MM.1S (cell line): ENCODE measurements at regions not wholly inside any gene's neighbourhood (a gene's known extent, or its start where the extent isn't known, plus 50 kb on each side); places are given as distances from the start of the nearest gene placed in this dataset.
A peak's percentile ranks its signal among the peaks of the same experiment; 100 is the strongest.

ENCODE experiments used
- DNase-seq: peaks from one replicate; pipeline ENCODE4 v3.0.0-alpha.2; 2015
- H2AFZ ChIP-seq: fragments of 300-600 bp; sonication (generic); 2 replicates; pipeline ENCODE4 v1.6.0; 2016; ENCODE audit warnings: antibody characterized with exemption, low read length
- H3F3A ChIP-seq: fragments of 300-600 bp; sonication (generic); 2 replicates; pipeline ENCODE4 v1.6.1; 2016; ENCODE audit warnings: mild to moderate bottlenecking, antibody characterized with exemption, low read length, moderate library complexity, mixed read lengths; ENCODE audit not compliant: insufficient read depth
- H3K27ac ChIP-seq: fragments of 300-600 bp; sonication (generic); 2 replicates; pipeline ENCODE4 v1.5.1; 2016; ENCODE audit warnings: mild to moderate bottlenecking, low read length
- H3K27me3 ChIP-seq: fragments of 300-600 bp; sonication (generic); replicated peaks from 2 replicates; pipeline ENCODE4 v1.6.0; 2016; ENCODE audit warnings: low read length; ENCODE audit not compliant: insufficient read depth
- H3K36me3 ChIP-seq: fragments of 300-600 bp; sonication (generic); replicated peaks from 2 replicates; pipeline ENCODE4 v1.6.1; 2016; ENCODE audit warnings: mild to moderate bottlenecking, low read length, mixed read lengths; ENCODE audit not compliant: insufficient read depth
- H3K4me1 ChIP-seq: fragments of 300-600 bp; sonication (generic); 2 replicates; pipeline ENCODE4 v1.6.1; 2016; ENCODE audit warnings: low read length, mixed read lengths
- H3K4me2 ChIP-seq: fragments of 300-600 bp; sonication (generic); 2 replicates; pipeline ENCODE4 v1.6.0; 2016; ENCODE audit warnings: low read depth, low read length
- H3K4me3 ChIP-seq: fragments of 300-600 bp; sonication (generic); 2 replicates; pipeline ENCODE4 v1.5.1; 2016; ENCODE audit warnings: low read length, mixed read lengths
- H3K79me2 ChIP-seq: fragments of 300-600 bp; sonication (generic); 2 replicates; pipeline ENCODE4 v1.6.1; 2016; ENCODE audit warnings: mixed run types, low read length, mixed read lengths
- H3K9ac ChIP-seq: fragments of 300-600 bp; sonication (generic); 2 replicates; pipeline ENCODE4 v1.6.1; 2016; ENCODE audit warnings: low read length, mixed read lengths
- H3K9me2 ChIP-seq: fragments of 300-600 bp; sonication (generic); replicated peaks from 2 replicates; pipeline ENCODE4 v1.6.1; 2016; ENCODE audit warnings: mild to moderate bottlenecking, low read length, mixed read lengths; ENCODE audit not compliant: insufficient read depth
- H3K9me3 ChIP-seq: fragments of 300-600 bp; sonication (generic); replicated peaks from 2 replicates; pipeline ENCODE4 v1.6.1; 2016; ENCODE audit warnings: mild to moderate bottlenecking, low read length, mixed read lengths; ENCODE audit not compliant: insufficient read depth
- H4K20me1 ChIP-seq: fragments of 300-600 bp; sonication (generic); 2 replicates; pipeline ENCODE4 v1.6.1; 2016; ENCODE audit warnings: mild to moderate bottlenecking, low read length, moderate library complexity, mixed read lengths; ENCODE audit not compliant: insufficient read depth
- CTCF ChIP-seq: fragments of 300-600 bp; sonication (generic); IDR thresholded peaks from 2 replicates; pipeline ENCODE4 v1.5.1; 2016; ENCODE audit warnings: antibody characterized with exemption, low read length, mixed read lengths
- EZH2 ChIP-seq: fragments of 300-600 bp; sonication (generic); optimal IDR thresholded peaks from 2 replicates; pipeline ENCODE3; 2017; ENCODE audit warnings: low read depth, mild to moderate bottlenecking, antibody characterized with exemption, low read length, mixed read lengths
- EZH2phosphoT487 ChIP-seq: fragments of 300-600 bp; sonication (generic); IDR thresholded peaks from 2 replicates; pipeline ENCODE4 v1.6.1; 2018; ENCODE audit warnings: antibody characterized with exemption, low read length

- H3K27ac ChIP-seq = no peak overlapping the region
- TF ChIP-seq EZH2phosphoT487 (no peak), EZH2 (no peak), CTCF (no peak)
- H3F3A ChIP-seq = no peaks in the 10 kb centered on the region
Measured at GRCh38 chr4:157502656-157503055, 282.1 kb downstream of the GRIA2 start.

GRCh38 chr4:157459785-157460184 is 239.3 kb downstream of the GRIA2 start:
- H3K36me3 ChIP-seq = no peaks in the 10 kb centered on the region
- H3K4me1 ChIP-seq = no peaks in the 10 kb centered on the region
- DNase-seq = no peak
- no peak overlapping the region for H3K27ac ChIP-seq
- peak overlapping the region; percentile 24; the same call in 1 of the 2 replicates for H3K4me2 ChIP-seq
- H3K4me3 ChIP-seq = no peak overlapping the region
- no peaks in the 10 kb centered on the region for H3K27me3 ChIP-seq
- no peaks in the 10 kb centered on the region for H3K9me2 ChIP-seq
- TF ChIP-seq EZH2phosphoT487 (no peak), EZH2 (no peak), CTCF (no peak)
- H3F3A ChIP-seq = no peaks in the 10 kb centered on the region
- no peak overlapping the region for H3K9ac ChIP-seq
- no peaks in the 10 kb centered on the region for H3K79me2 ChIP-seq
- H3K9me3 ChIP-seq = no peaks in the 10 kb centered on the region
- H2AFZ ChIP-seq = no peak overlapping the region
- no peaks in the 10 kb centered on the region for H4K20me1 ChIP-seq

More at GRCh38 chr4:157502656-157503055, 282.1 kb downstream of the GRIA2 start:
- Histone ChIP-seq H3K4me3 (no peak overlapping the region), H2AFZ (no peak overlapping the region), H3K4me2 (no peak overlapping the region), H3K9me3 (no peaks in the 10 kb centered on the region), H3K9ac (no peak overlapping the region), H4K20me1 (no peaks in the 10 kb centered on the region), H3K9me2 (no peaks in the 10 kb centered on the region), H3K36me3 (no peaks in the 10 kb centered on the region), H3K79me2 (no peaks in the 10 kb centered on the region), H3K27me3 (no peaks in the 10 kb centered on the region), H3K4me1 (no peaks in the 10 kb centered on the region)
- no peak for DNase-seq

GRCh38 chr4:157447195-157447594 is 226.7 kb downstream of the GRIA2 start:
- no peaks in the 10 kb centered on the region for H3K9me2 ChIP-seq
- no peaks in the 10 kb centered on the region for H3F3A ChIP-seq
- H2AFZ ChIP-seq = no peak overlapping the region
- H3K4me1 ChIP-seq = no peaks in the 10 kb centered on the region
- no peak overlapping the region for H3K27ac ChIP-seq
- H3K4me3 ChIP-seq = no peak overlapping the region
- no peak overlapping the region for H3K4me2 ChIP-seq
- H3K79me2 ChIP-seq = no peaks in the 10 kb centered on the region
- no peaks in the 10 kb centered on the region for H3K36me3 ChIP-seq
- no peaks in the 10 kb centered on the region for H3K27me3 ChIP-seq
- no peaks in the 10 kb centered on the region for H4K20me1 ChIP-seq
- no peaks in the 10 kb centered on the region for H3K9me3 ChIP-seq
- no peak overlapping the region for H3K9ac ChIP-seq
- TF ChIP-seq EZH2 = no peak
- TF ChIP-seq CTCF = no peak
- no peak for TF ChIP-seq EZH2phosphoT487
- DNase-seq = no peak
